Gastrocnemius medialis (tissue), 4 donors: ENCODE measurements at regions not wholly inside any gene's neighbourhood (a gene's known extent, or its start where the extent isn't known, plus 50 kb on each side); places are given as distances from the start of the nearest gene placed in this dataset.

Experiments used
- CTCF ChIP-seq, 5 experiments: fragments of 450-650 bp in 3 of 5; fragments of 200-600 bp in 2 of 5; sonication (generic) in 2 of 5; IDR thresholded peaks in 4 of 5; conservative IDR thresholded peaks in 1 of 5; 1 replicate in 4 of 5; 2 replicates in 1 of 5; pipeline ENCODE4 v1.5.1; 2016 to 2019; ENCODE audit warnings: antibody characterized with exemption in 5 of 5, mild to moderate bottlenecking in 3 of 5, moderate library complexity in 3 of 5
- POLR2A ChIP-seq, 2 donors: fragments of 450-650 bp; IDR thresholded peaks; one replicate each; pipeline ENCODE4 v1.6.1; 2017; ENCODE audit warnings: antibody characterized with exemption in 2 of 2, mild to moderate bottlenecking in 2 of 2, moderate library complexity in 2 of 2

DNA sequence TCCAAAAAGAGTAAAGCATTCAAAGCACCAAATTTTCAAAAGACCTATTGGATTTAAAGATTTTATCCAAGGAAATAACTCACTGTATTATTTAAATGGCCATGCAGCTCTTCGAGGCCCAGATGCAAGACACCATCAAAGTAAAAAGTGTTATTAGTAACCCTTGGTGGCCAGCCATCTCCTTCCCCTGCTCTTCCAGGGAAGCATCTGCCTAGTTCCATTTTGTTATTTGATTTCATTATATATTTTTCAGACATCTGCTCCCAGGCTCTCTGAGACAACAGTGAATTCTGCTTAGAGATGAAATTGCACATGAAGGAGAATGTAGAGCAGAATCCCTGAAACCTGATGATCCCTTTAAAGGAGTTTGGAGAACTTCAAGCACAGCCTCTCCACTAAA, 252.3 kb upstream of the TBX18 start:
- no peak for TF ChIP-seq POLR2A (IDR thresholded peaks at IDR 0.05)
- no peak for TF ChIP-seq CTCF (IDR thresholded peaks at IDR 0.05 in 4 of 5, conservative IDR thresholded peaks at IDR 0.05 in 1 of 5)
